ENCODE measurements at regions not wholly inside any gene's neighbourhood (a gene's known extent, or its start where the extent isn't known, plus 50 kb on each side); places are given as distances from the start of the nearest gene placed in this dataset.

GRCh38 chr3:69535613-69536012, 149.7 kb upstream of the FRMD4B start:
- no peak for TF ChIP-seq CTCF (IDR thresholded peaks at IDR 0.05; ENCODE audit: poor library complexity, severe bottlenecking)
- TF ChIP-seq POLR2AphosphoS5 (IDR thresholded peaks at IDR 0.05), result no peak
- no peak for TF ChIP-seq EP300 (conservative IDR thresholded peaks at IDR 0.05; ENCODE audit: poor library complexity, severe bottlenecking)
- no peak for TF ChIP-seq EZH2 (IDR thresholded peaks at IDR 0.05; ENCODE audit: borderline replicate concordance, insufficient read depth, low read length, poor library complexity, severe bottlenecking)
- no peak for TF ChIP-seq TAF1 (IDR thresholded peaks at IDR 0.05; ENCODE audit: low read depth)
- TF ChIP-seq RAD21 (conservative IDR thresholded peaks at IDR 0.05), result no peak
- TF ChIP-seq REST (IDR thresholded peaks at IDR 0.05; ENCODE audit: borderline replicate concordance), result no peak

Measured in neural cell (in vitro differentiated cells).